H1 (cell line): ENCODE measurements at regions not wholly inside any gene's neighbourhood (a gene's known extent, or its start where the extent isn't known, plus 50 kb on each side); places are given as distances from the start of the nearest gene placed in this dataset.

Source experiments
- CTCF ChIA-PET: fragments of 300-600 bp; sonication (Branson Sonifier 250); formaldehyde crosslinking; loops from one replicate; lab custom pipeline; 2021; ENCODE audit not compliant: partially characterized antibody; lab: Charles Lee
- POLR2A ChIA-PET: fragments of 300-600 bp; sonication (Branson Sonifier 250); formaldehyde crosslinking; loops from one replicate; lab custom pipeline; 2021; ENCODE audit warnings: inconsistent platforms; ENCODE audit not compliant: partially characterized antibody; lab: Charles Lee
- DNase-seq, 2 experiments: peaks; one replicate each; pipeline versions ENCODE4 v3.0.0 to v3.0.0-alpha.2; 2010 to 2022; ENCODE audit warnings: low spot score in 2 of 2, low read depth in 1 of 2, mixed read lengths in 1 of 2
- FAIRE-seq: peaks from 2 replicates; lab custom pipeline; 2011; peaks lifted over from hg19 to GRCh38; lab: Jason Lieb, UNC
- H2AFZ ChIP-seq: 2 replicates; pipeline ENCODE4 v1.8.1; 2012; ENCODE audit warnings: low read length, inconsistent platforms
- H2AK5ac ChIP-seq: 2 replicates; pipeline ENCODE4 v1.6.1; 2013; ENCODE audit warnings: low read depth, low read length
- H2BK120ac ChIP-seq: replicated peaks from 2 replicates; pipeline ENCODE3; 2013; ENCODE audit warnings: low read depth, low read length, inconsistent platforms
- H2BK12ac ChIP-seq: 2 replicates; pipeline ENCODE4 v1.6.1; 2013; ENCODE audit warnings: low read depth, low read length
- H2BK15ac ChIP-seq: 2 replicates; pipeline ENCODE4 v1.6.1; 2013; ENCODE audit warnings: low read length
- H2BK20ac ChIP-seq: 2 replicates; pipeline ENCODE4 v1.6.1; 2013; ENCODE audit warnings: low read length
- H2BK5ac ChIP-seq: 2 replicates; pipeline ENCODE4 v1.6.1; 2013; ENCODE audit warnings: low read depth, low read length
- H3K14ac ChIP-seq: 2 replicates; pipeline ENCODE4 v1.6.1; 2013; ENCODE audit warnings: inconsistent platforms; ENCODE audit not compliant: insufficient read length
- H3K18ac ChIP-seq: 2 replicates; pipeline ENCODE4 v1.6.1; 2013; ENCODE audit warnings: low read length; ENCODE audit errors: extremely low read depth
- H3K23ac ChIP-seq: 2 replicates; pipeline ENCODE4 v1.6.1; 2013; ENCODE audit warnings: inconsistent platforms; ENCODE audit not compliant: insufficient read length
- H3K23me2 ChIP-seq: 2 replicates; pipeline ENCODE4 v1.6.1; 2013; ENCODE audit warnings: low read depth, low read length
- H3K27ac ChIP-seq: 2 replicates; pipeline ENCODE4 v1.6.1; 2011; ENCODE audit warnings: low read depth, low read length, inconsistent platforms
- H3K27me3 ChIP-seq, 4 experiments: replicated peaks in 1 of 4; 1 replicate in 1 of 4; 2 replicates in 3 of 4; pipeline versions ENCODE4 v1.6.1 to v1.8.1; 2011 to 2013; ENCODE audit warnings: low read length in 3 of 4, mild to moderate bottlenecking in 3 of 4, inconsistent platforms in 2 of 4, mixed read lengths in 2 of 4, moderate library complexity in 1 of 4; ENCODE audit not compliant: control insufficient read depth in 3 of 4, insufficient read depth in 3 of 4; ENCODE audit errors: extremely low read depth in 1 of 4
- H3K36me3 ChIP-seq, 4 experiments: 2 replicates each; pipeline versions ENCODE4 v1.6.1 to v1.8.1; 2011 to 2013; ENCODE audit warnings: mild to moderate bottlenecking in 4 of 4, low read length in 3 of 4, moderate library complexity in 2 of 4, control low read depth in 1 of 4, inconsistent platforms in 1 of 4; ENCODE audit not compliant: insufficient read depth in 4 of 4, control insufficient read depth in 2 of 4
- H3K4ac ChIP-seq: replicated peaks from 2 replicates; pipeline ENCODE3; 2013; ENCODE audit warnings: low read length, low read depth, mixed read lengths, inconsistent platforms; ENCODE audit not compliant: insufficient read length
- H3K4me1 ChIP-seq, 4 experiments: replicated peaks in 1 of 4; 1 replicate in 1 of 4; 2 replicates in 3 of 4; pipeline versions ENCODE4 v1.6.1 to v1.8.1; 2011 to 2013; ENCODE audit warnings: low read length in 3 of 4, inconsistent platforms in 2 of 4, mixed read lengths in 1 of 4; ENCODE audit not compliant: insufficient read depth in 4 of 4, control insufficient read depth in 3 of 4
- H3K4me2 ChIP-seq, 2 experiments: 2 replicates each; pipeline versions ENCODE4 v1.6.1 to v1.8.1; 2011 to 2013; ENCODE audit warnings: low read depth in 2 of 2, low read length in 2 of 2, control low read depth in 1 of 2, inconsistent platforms in 1 of 2, mild to moderate bottlenecking in 1 of 2; ENCODE audit not compliant: insufficient read depth in 1 of 2
- H3K4me3 ChIP-seq, 4 experiments: fragments of 200-600, 300-600 bp in 1 of 4; sonication (generic), shearing (Covaris generic), sonication (Bioruptor Twin) in 1 of 4; 2 replicates each; pipeline versions ENCODE4 v1.5.1 to v1.8.1; 2011 to 2016; ENCODE audit warnings: low read length in 4 of 4, low read depth in 3 of 4, control low read depth in 2 of 4, inconsistent platforms in 2 of 4, mild to moderate bottlenecking in 2 of 4, mixed read lengths in 1 of 4, moderate library complexity in 1 of 4; ENCODE audit not compliant: insufficient read depth in 2 of 4; ENCODE audit errors: extremely low read depth in 1 of 4
- H3K56ac ChIP-seq: replicated peaks from 2 replicates; pipeline ENCODE3; 2013; ENCODE audit warnings: low read depth, mild to moderate bottlenecking, mixed read lengths, low read length, inconsistent platforms; ENCODE audit not compliant: insufficient read length
- H3K79me1 ChIP-seq: 2 replicates; pipeline ENCODE4 v1.6.1; 2013; ENCODE audit warnings: low read depth, low read length, control low read depth
- H3K79me2 ChIP-seq, 2 experiments: 2 replicates each; pipeline versions ENCODE4 v1.6.1 to v1.8.1; 2012 to 2013; ENCODE audit warnings: low read length in 2 of 2, mild to moderate bottlenecking in 2 of 2, inconsistent platforms in 1 of 2; ENCODE audit not compliant: insufficient read depth in 2 of 2, control insufficient read depth in 1 of 2
- H3K9ac ChIP-seq, 4 experiments: replicated peaks in 1 of 4; 1 replicate in 1 of 4; 2 replicates in 3 of 4; pipeline versions ENCODE4 v1.6.1 to v1.8.1; 2011 to 2013; ENCODE audit warnings: low read depth in 3 of 4, low read length in 3 of 4, control low read depth in 2 of 4, mild to moderate bottlenecking in 2 of 4, moderate library complexity in 2 of 4, inconsistent platforms in 1 of 4; ENCODE audit errors: extremely low read depth in 1 of 4
- H3K9me3 ChIP-seq, 2 experiments: 2 replicates each; pipeline versions ENCODE4 v1.6.1 to v1.8.1; 2012 to 2013; ENCODE audit warnings: mild to moderate bottlenecking in 2 of 2, moderate library complexity in 2 of 2, control low read depth in 1 of 2, inconsistent platforms in 1 of 2, low read depth in 1 of 2, low read length in 1 of 2, mixed read lengths in 1 of 2; ENCODE audit not compliant: insufficient read depth in 2 of 2
- H4K20me1 ChIP-seq, 2 experiments: replicated peaks in 1 of 2; 2 replicates each; pipeline versions ENCODE3 to v1.8.1; 2011 to 2013; ENCODE audit warnings: inconsistent platforms in 2 of 2, low read length in 2 of 2, mild to moderate bottlenecking in 1 of 2; ENCODE audit not compliant: insufficient read depth in 2 of 2, control insufficient read depth in 1 of 2
- H4K5ac ChIP-seq: 2 replicates; pipeline ENCODE4 v1.6.1; 2013; ENCODE audit warnings: low read length, low read depth, mixed read lengths, inconsistent platforms; ENCODE audit not compliant: insufficient read length
- H4K8ac ChIP-seq: 2 replicates; pipeline ENCODE4 v1.8.0; 2013; ENCODE audit warnings: mild to moderate bottlenecking, moderate library complexity, low read length, inconsistent platforms; ENCODE audit not compliant: insufficient read depth; ENCODE audit errors: extremely low read depth
- H4K91ac ChIP-seq: replicated peaks from 2 replicates; pipeline ENCODE3; 2013; ENCODE audit warnings: low read length, mixed read lengths, inconsistent platforms; ENCODE audit not compliant: insufficient read length
- ATF3 ChIP-seq: IDR thresholded peaks from 2 replicates; pipeline ENCODE4 v1.6.1; 2011; ENCODE audit warnings: low read depth, mild to moderate bottlenecking, low read length; ENCODE audit not compliant: insufficient read depth
- BRCA1 ChIP-seq: IDR thresholded peaks from 2 replicates; pipeline ENCODE4 v1.6.1; 2012; ENCODE audit warnings: low read depth, low read length, improper control_type of control experiment
- CEBPB ChIP-seq: IDR thresholded peaks from 2 replicates; pipeline ENCODE4 v1.6.1; 2012; ENCODE audit warnings: low read depth, low read length
- CTBP2 ChIP-seq: IDR thresholded peaks from 2 replicates; pipeline ENCODE4 v1.7.0; 2011; ENCODE audit warnings: borderline replicate concordance, mild to moderate bottlenecking, moderate library complexity, mixed read lengths, low read length; ENCODE audit not compliant: insufficient read depth, insufficient read length
- E2F6 ChIP-seq: IDR thresholded peaks from 2 replicates; pipeline ENCODE4 v1.6.1; 2012; ENCODE audit warnings: inconsistent platforms
- EGR1 ChIP-seq: IDR thresholded peaks from 2 replicates; pipeline ENCODE4 v1.6.1; 2011; ENCODE audit warnings: low read depth, low read length, borderline replicate concordance
- JUND ChIP-seq: IDR thresholded peaks from 2 replicates; pipeline ENCODE4 v1.6.1; 2011; ENCODE audit warnings: mild to moderate bottlenecking, improper control_type of control experiment, low read length
- POLR2A ChIP-seq, 2 experiments: IDR thresholded peaks; 1 replicate in 1 of 2; 2 replicates in 1 of 2; pipeline ENCODE4 v1.6.1; 2011; ENCODE audit warnings: low read depth in 2 of 2, low read length in 2 of 2, mild to moderate bottlenecking in 2 of 2; ENCODE audit errors: control extremely low read depth in 1 of 2
- RBBP5 ChIP-seq: IDR thresholded peaks from 2 replicates; pipeline ENCODE4 v1.7.1; 2012; ENCODE audit warnings: low read depth, mild to moderate bottlenecking, inconsistent platforms, low read length, moderate library complexity, borderline replicate concordance
- SUZ12 ChIP-seq: fragments of 200-600 bp; sonication (generic); IDR thresholded peaks from 2 replicates; pipeline ENCODE4 v1.6.1; 2012; ENCODE audit warnings: mild to moderate bottlenecking, inconsistent platforms, low read length, moderate library complexity, mixed read lengths
- TBP ChIP-seq: IDR thresholded peaks from 2 replicates; pipeline ENCODE4 v1.6.1; 2011; ENCODE audit warnings: low read depth, low read length, improper control_type of control experiment
- WGBS, 2 experiments: shearing (Covaris generic) in 1 of 2; methylation state at CpG; one replicate each; pipeline versions ENCODE4 v1.1.6 to v1.1.7; 2013 to 2015; ENCODE audit warnings: low lambda C conversion rate in 2 of 2, mixed read lengths in 2 of 2, inconsistent platforms in 1 of 2, low coverage in 1 of 2, missing lambda C conversion rate in 1 of 2; ENCODE audit not compliant: insufficient replicate concordance in 2 of 2, insufficient coverage in 1 of 2, insufficient read length in 1 of 2; ENCODE audit errors: extremely low coverage in 1 of 2, missing lambda C conversion rate in 1 of 2; 5-methylcytosine and 5-hydroxymethylcytosine counted together

GRCh38 chr3:189557824-189558223, 73.4 kb upstream of the TP63 start:
- Histone ChIP-seq H2BK5ac (no peak overlapping the region), H4K20me1 (no peaks in the 10 kb centered on the region), H3K18ac (no peak overlapping the region), H4K91ac (no peak overlapping the region), H3K56ac (no peak overlapping the region), H4K8ac (no peak overlapping the region), H3K36me3 (no peaks in the 10 kb centered on the region), H2BK12ac (no peak overlapping the region), H3K9ac (no peak overlapping the region), H3K4me3 (no peak overlapping the region)
- no peak for FAIRE-seq
- 92% methylated on average over 3 of the region's 3 CpGs; no CpG with 5 or more reads in 1 of the 2 experiments for WGBS, 2 experiments
- CTCF ChIA-PET = no interaction called here
- TF ChIP-seq EGR1 = no peak
- TF ChIP-seq RBBP5 = no peak
- no peak for TF ChIP-seq TBP
- no peak for TF ChIP-seq CTBP2
- TF ChIP-seq SUZ12 = no peak
- TF ChIP-seq CEBPB = no peak
- TF ChIP-seq E2F6 = no peak
- TF ChIP-seq POLR2A (IDR thresholded peaks at IDR 0.05; ENCODE audit: control extremely low read depth in 1 of 2, low read depth in 2 of 2, low read length in 2 of 2) = no peak
- TF ChIP-seq BRCA1 = no peak
- TF ChIP-seq ATF3 = no peak
- TF ChIP-seq JUND = no peak
- TF ChIP-seq, all 59 proteins: peak for 0
- no peak overlapping the region for H2BK20ac ChIP-seq
- no peak overlapping the region for H3K23ac ChIP-seq
- H3K79me2 ChIP-seq = no peaks in the 10 kb centered on the region
- H2AFZ ChIP-seq = no peak overlapping the region
- H3K4me2 ChIP-seq = no peak overlapping the region
- H2AK5ac ChIP-seq = no peak overlapping the region
- H4K5ac ChIP-seq = no peak overlapping the region
- POLR2A ChIA-PET = no interaction called here
- H3K27ac ChIP-seq = no peak overlapping the region
- no peak overlapping the region for H3K14ac ChIP-seq
- H3K4ac ChIP-seq = no peak overlapping the region
- no peaks in the 10 kb centered on the region for H3K27me3 ChIP-seq
- no peaks in the 10 kb centered on the region for H3K9me3 ChIP-seq
- no peak overlapping the region for H2BK15ac ChIP-seq
- no peak overlapping the region for H2BK120ac ChIP-seq
- no peaks in the 10 kb centered on the region for H3K79me1 ChIP-seq
- H3K23me2 ChIP-seq = no peaks in the 10 kb centered on the region
- no peak for DNase-seq
- H3K4me1 ChIP-seq = no peaks in the 10 kb centered on the region
